ENCODE measurements at regions not wholly inside any gene's neighbourhood (a gene's known extent, or its start where the extent isn't known, plus 50 kb on each side); places are given as distances from the start of the nearest gene placed in this dataset.

DNA sequence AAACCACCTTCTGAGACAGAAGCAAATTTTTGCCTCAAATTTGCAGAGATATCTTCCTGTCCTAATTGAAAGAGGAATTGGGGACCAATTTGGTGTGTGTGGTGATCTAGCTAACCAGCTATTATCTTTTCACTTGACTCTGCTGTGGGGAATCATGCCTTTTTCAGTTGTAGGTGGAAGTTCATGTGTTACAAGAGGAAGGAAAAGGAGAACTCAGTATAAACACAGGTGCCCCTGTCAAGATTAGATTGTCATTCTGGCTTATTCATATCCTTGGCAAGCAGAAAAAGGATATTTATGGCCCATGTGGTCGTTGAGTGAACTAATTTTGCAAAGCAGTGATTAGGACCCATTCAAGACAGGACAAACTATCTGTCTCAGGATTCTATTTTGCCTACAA, 336.8 kb upstream of the SLC30A5 start:
- ATAC-seq = no peak
- no peaks in the 10 kb centered on the region for H3K36me3 ChIP-seq (ENCODE audit: control insufficient read depth in 1 of 2, insufficient read depth in 2 of 2, low read length in 2 of 2)
- no peak overlapping the region for H3K4me3 ChIP-seq (replicated peaks in 1 of 2; ENCODE audit: low read depth in 1 of 2, low read length in 2 of 2)
- RAD21 ChIA-PET (ENCODE audit: low non-redundant PET in 1 of 2, low total read pairs in 2 of 2, uncharacterized antibody in 2 of 2, unreplicated experiment in 2 of 2) = no interaction called here
- intact Hi-C loops (cut with micrococcal nuclease) = loop anchor here (10.0 kb wide), 1 partner anchor 58 kb away; no protein-coding TSS in a partner anchor
- no peak overlapping the region for H3K4me2 ChIP-seq (ENCODE audit: low read length)
- H3K9ac ChIP-seq (ENCODE audit: low read length) = no peak overlapping the region
- BruUV-seq (replicated peaks) = no TSS peak
- H4K20me1 ChIP-seq (ENCODE audit: insufficient read depth) = no peaks in the 10 kb centered on the region
- H2AFZ ChIP-seq (ENCODE audit: low read depth, low read length, poor library complexity, severe bottlenecking) = no peak overlapping the region
- POLR2A ChIA-PET = no interaction called here
- no peaks in the 10 kb centered on the region for H3K9me2 ChIP-seq (ENCODE audit: insufficient read depth)
- H3K9me3 ChIP-seq (ENCODE audit: control insufficient read depth in 1 of 2, insufficient read depth in 1 of 2, low read depth in 1 of 2, low read length in 2 of 2) = no peaks in the 10 kb centered on the region
- H3K79me2 ChIP-seq (ENCODE audit: insufficient read depth, low read length) = no peaks in the 10 kb centered on the region
- no peak for TF ChIP-seq EZH2 (IDR thresholded peaks at IDR 0.05)
- H3K4me1 ChIP-seq (ENCODE audit: control insufficient read depth in 1 of 2, insufficient read depth in 2 of 2, low read length in 2 of 2) = no peaks in the 10 kb centered on the region
- CTCF ChIA-PET = no interaction called here
- H3K27ac ChIP-seq (ENCODE audit: low read depth, low read length) = no peak overlapping the region
- DNase-seq (ENCODE audit: low read depth, low spot score) = no peak
- H3K27me3 ChIP-seq (ENCODE audit: insufficient read depth, low read length) = no peaks in the 10 kb centered on the region

DNA sequence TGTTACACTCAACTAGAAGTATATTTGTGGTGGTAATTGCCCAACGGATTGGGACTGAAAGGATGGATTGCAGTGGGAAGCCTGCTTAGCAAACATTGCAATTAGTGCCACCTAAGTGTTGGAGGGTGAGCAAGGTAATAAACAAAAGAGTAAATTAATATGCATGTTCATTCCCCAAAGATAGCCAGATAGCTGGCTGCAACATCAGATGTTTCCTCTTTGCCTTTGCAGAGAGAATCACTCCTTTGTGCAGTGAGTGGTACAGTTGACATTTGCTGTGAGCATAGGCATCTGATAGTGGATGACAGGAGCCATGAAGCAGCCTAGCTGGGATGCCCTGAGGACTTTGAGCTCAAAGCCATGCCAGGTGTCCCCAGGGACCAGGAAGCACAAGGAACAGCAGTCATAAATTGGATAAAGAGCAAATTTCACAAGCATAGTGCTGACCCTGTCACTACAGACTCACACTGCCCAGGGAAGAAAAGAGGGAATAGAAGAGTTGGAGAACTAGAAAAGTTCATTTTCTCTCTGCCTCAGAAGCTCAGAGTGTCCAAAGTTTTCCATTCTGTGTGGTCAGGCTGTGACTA, 336.1 kb upstream of the SLC30A5 start:
- intact Hi-C loops (cut with micrococcal nuclease) = loop anchor here (10.0 kb wide), 1 partner anchor 57 kb away; no protein-coding TSS in a partner anchor
- no peak overlapping the region for H3K9ac ChIP-seq (ENCODE audit: low read length)
- DNase-seq (ENCODE audit: low read depth, low spot score) = no peak
- no peak for TF ChIP-seq CEBPB (IDR thresholded peaks at IDR 0.05; ENCODE audit: low read depth)
- TF ChIP-seq EZH2 (IDR thresholded peaks at IDR 0.05) = no peak
- TF ChIP-seq, protein P1, sequence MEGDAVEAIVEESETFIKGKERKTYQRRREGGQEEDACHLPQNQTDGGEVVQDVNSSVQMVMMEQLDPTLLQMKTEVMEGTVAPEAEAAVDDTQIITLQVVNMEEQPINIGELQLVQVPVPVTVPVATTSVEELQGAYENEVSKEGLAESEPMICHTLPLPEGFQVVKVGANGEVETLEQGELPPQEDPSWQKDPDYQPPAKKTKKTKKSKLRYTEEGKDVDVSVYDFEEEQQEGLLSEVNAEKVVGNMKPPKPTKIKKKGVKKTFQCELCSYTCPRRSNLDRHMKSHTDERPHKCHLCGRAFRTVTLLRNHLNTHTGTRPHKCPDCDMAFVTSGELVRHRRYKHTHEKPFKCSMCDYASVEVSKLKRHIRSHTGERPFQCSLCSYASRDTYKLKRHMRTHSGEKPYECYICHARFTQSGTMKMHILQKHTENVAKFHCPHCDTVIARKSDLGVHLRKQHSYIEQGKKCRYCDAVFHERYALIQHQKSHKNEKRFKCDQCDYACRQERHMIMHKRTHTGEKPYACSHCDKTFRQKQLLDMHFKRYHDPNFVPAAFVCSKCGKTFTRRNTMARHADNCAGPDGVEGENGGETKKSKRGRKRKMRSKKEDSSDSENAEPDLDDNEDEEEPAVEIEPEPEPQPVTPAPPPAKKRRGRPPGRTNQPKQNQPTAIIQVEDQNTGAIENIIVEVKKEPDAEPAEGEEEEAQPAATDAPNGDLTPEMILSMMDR (IDR thresholded peaks at IDR 0.05 in 2 of 3, conservative IDR thresholded peaks at IDR 0.05 in 1 of 3; ENCODE audit: borderline replicate concordance in 1 of 3, insufficient read depth in 1 of 3, low read depth in 2 of 3, low read length in 2 of 3) = no peak
- TF ChIP-seq CBX3 (IDR thresholded peaks at IDR 0.05; ENCODE audit: low read depth) = no peak
- TF ChIP-seq, protein P2, sequence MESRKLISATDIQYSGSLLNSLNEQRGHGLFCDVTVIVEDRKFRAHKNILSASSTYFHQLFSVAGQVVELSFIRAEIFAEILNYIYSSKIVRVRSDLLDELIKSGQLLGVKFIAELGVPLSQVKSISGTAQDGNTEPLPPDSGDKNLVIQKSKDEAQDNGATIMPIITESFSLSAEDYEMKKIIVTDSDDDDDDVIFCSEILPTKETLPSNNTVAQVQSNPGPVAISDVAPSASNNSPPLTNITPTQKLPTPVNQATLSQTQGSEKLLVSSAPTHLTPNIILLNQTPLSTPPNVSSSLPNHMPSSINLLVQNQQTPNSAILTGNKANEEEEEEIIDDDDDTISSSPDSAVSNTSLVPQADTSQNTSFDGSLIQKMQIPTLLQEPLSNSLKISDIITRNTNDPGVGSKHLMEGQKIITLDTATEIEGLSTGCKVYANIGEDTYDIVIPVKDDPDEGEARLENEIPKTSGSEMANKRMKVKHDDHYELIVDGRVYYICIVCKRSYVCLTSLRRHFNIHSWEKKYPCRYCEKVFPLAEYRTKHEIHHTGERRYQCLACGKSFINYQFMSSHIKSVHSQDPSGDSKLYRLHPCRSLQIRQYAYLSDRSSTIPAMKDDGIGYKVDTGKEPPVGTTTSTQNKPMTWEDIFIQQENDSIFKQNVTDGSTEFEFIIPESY (IDR thresholded peaks at IDR 0.05; ENCODE audit: extremely low read depth, insufficient replicate concordance, low read length) = no peak
- TF ChIP-seq, protein P3, sequence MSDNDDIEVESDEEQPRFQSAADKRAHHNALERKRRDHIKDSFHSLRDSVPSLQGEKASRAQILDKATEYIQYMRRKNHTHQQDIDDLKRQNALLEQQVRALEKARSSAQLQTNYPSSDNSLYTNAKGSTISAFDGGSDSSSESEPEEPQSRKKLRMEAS (IDR thresholded peaks at IDR 0.05) = no peak
- no peak for TF ChIP-seq TCF7L2 (IDR thresholded peaks at IDR 0.05; ENCODE audit: borderline replicate concordance, extremely low read depth, insufficient read depth, insufficient read length)
- no peak for TF ChIP-seq RAD21 (IDR thresholded peaks at IDR 0.05; ENCODE audit: low read depth)
- no peak for TF ChIP-seq JUND (IDR thresholded peaks at IDR 0.05)
- no peak for TF ChIP-seq EZH2phosphoT487 (IDR thresholded peaks at IDR 0.05; ENCODE audit: borderline replicate concordance)
- TF ChIP-seq ELF1 (IDR thresholded peaks at IDR 0.05; ENCODE audit: borderline replicate concordance, low read depth) = no peak
- no peak for TF ChIP-seq POLR2AphosphoS5 (IDR thresholded peaks at IDR 0.05; ENCODE audit: low read depth, low read length)
- no peak for TF ChIP-seq ZFX (IDR thresholded peaks at IDR 0.05)
- TF ChIP-seq SRF (IDR thresholded peaks at IDR 0.05; ENCODE audit: low read depth) = no peak
- TF ChIP-seq YY1 (IDR thresholded peaks at IDR 0.05; ENCODE audit: extremely low read depth, insufficient replicate concordance, low read depth, low read length) = no peak
- TF ChIP-seq ZNF274 (IDR thresholded peaks at IDR 0.05; ENCODE audit: low read depth, low read length) = no peak
- TF ChIP-seq SP1 (IDR thresholded peaks at IDR 0.05; ENCODE audit: low read depth) = no peak
- H3K4me2 ChIP-seq (ENCODE audit: low read length) = no peak overlapping the region
- no peak overlapping the region for H3K4me3 ChIP-seq (replicated peaks in 1 of 2; ENCODE audit: low read depth in 1 of 2, low read length in 2 of 2)
- H4K20me1 ChIP-seq (ENCODE audit: insufficient read depth) = no peaks in the 10 kb centered on the region
- no peaks in the 10 kb centered on the region for H3K4me1 ChIP-seq (ENCODE audit: control insufficient read depth in 1 of 2, insufficient read depth in 2 of 2, low read length in 2 of 2)
- H3K36me3 ChIP-seq (ENCODE audit: control insufficient read depth in 1 of 2, insufficient read depth in 2 of 2, low read length in 2 of 2) = no peaks in the 10 kb centered on the region
- H2AFZ ChIP-seq (ENCODE audit: low read depth, low read length, poor library complexity, severe bottlenecking) = no peak overlapping the region
- no peaks in the 10 kb centered on the region for H3K9me3 ChIP-seq (ENCODE audit: control insufficient read depth in 1 of 2, insufficient read depth in 1 of 2, low read depth in 1 of 2, low read length in 2 of 2)
- POLR2A ChIA-PET = no interaction called here
- H3K27ac ChIP-seq (ENCODE audit: low read depth, low read length) = no peak overlapping the region
- RAD21 ChIA-PET (ENCODE audit: low non-redundant PET in 1 of 2, low total read pairs in 2 of 2, uncharacterized antibody in 2 of 2, unreplicated experiment in 2 of 2) = no interaction called here
- BruUV-seq (replicated peaks) = no TSS peak
- no peaks in the 10 kb centered on the region for H3K9me2 ChIP-seq (ENCODE audit: insufficient read depth)
- CTCF ChIA-PET = no interaction called here
- 0 out of 2 replicates have a peak, but pooled peaks cover 1% of the 10 kb centered on the region for H3K27me3 ChIP-seq (ENCODE audit: insufficient read depth, low read length)
- no peaks in the 10 kb centered on the region for H3K79me2 ChIP-seq (ENCODE audit: insufficient read depth, low read length)
- no peak for ATAC-seq

All from HCT116 (cell line).